ENCODE measurements at regions not wholly inside any gene's neighbourhood (a gene's known extent, or its start where the extent isn't known, plus 50 kb on each side); places are given as distances from the start of the nearest gene placed in this dataset.

DNA sequence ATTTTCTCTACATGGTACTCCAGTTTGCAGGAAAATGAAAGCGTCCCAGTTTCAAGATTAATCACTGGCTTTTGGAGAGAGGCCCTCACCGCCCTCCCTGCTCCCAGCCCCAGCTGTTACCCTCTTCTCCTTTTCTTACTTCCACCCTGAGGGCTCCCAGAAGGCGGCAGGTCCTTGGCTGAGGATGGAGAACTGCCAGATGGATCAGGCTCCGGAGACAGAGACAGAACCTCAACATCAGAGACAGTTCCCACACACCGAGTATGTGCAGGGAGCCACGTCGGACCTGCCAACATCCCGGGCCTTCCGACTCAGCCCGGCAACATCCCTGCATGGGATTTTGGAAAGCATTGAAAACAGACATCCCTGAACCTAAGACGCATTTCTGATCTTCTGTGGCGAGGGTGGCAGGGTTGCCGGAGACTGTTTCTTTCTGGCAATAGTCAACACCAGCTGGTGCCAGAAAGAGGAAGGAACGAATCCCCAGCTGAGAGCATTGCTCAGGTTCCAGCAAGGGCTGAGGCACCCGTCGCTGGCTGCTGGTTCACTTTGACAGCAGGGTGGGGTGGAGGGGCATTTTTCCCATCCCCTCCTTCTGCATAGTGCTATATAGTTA, 467.1 kb downstream of the MIAT start:
- TF ChIP-seq, protein P1, sequence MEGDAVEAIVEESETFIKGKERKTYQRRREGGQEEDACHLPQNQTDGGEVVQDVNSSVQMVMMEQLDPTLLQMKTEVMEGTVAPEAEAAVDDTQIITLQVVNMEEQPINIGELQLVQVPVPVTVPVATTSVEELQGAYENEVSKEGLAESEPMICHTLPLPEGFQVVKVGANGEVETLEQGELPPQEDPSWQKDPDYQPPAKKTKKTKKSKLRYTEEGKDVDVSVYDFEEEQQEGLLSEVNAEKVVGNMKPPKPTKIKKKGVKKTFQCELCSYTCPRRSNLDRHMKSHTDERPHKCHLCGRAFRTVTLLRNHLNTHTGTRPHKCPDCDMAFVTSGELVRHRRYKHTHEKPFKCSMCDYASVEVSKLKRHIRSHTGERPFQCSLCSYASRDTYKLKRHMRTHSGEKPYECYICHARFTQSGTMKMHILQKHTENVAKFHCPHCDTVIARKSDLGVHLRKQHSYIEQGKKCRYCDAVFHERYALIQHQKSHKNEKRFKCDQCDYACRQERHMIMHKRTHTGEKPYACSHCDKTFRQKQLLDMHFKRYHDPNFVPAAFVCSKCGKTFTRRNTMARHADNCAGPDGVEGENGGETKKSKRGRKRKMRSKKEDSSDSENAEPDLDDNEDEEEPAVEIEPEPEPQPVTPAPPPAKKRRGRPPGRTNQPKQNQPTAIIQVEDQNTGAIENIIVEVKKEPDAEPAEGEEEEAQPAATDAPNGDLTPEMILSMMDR (IDR thresholded peaks at IDR 0.05): no peak
- Histone ChIP-seq H3K27me3 (peaks cover 6% of the 10 kb centered on the region), H3K27ac (no peak overlapping the region), H3K36me3 (no peaks in the 10 kb centered on the region), H3K4me1 (no peaks in the 10 kb centered on the region), H3K4me3 (no peak overlapping the region), H3K9me3 (no peaks in the 10 kb centered on the region)
- DNase-seq (no peak), ATAC-seq (peak; percentile 76)
- intact Hi-C loops (cut with DNase I): no loop called here

GRCh38 chr22:27125539-27125938, 468.2 kb downstream of the MIAT start:
- TF ChIP-seq, protein P1 (IDR thresholded peaks at IDR 0.05): no peak
- H3K4me3 ChIP-seq: no peak overlapping the region
- no peaks in the 10 kb centered on the region for H3K9me3 ChIP-seq
- H3K36me3 ChIP-seq: no peaks in the 10 kb centered on the region
- no peaks in the 10 kb centered on the region for H3K4me1 ChIP-seq
- peaks cover 6% of the 10 kb centered on the region for H3K27me3 ChIP-seq
- ATAC-seq (no peak), DNase-seq (no peak)
- no peak overlapping the region for H3K27ac ChIP-seq
- intact Hi-C loops (cut with DNase I): no loop called here

DNA sequence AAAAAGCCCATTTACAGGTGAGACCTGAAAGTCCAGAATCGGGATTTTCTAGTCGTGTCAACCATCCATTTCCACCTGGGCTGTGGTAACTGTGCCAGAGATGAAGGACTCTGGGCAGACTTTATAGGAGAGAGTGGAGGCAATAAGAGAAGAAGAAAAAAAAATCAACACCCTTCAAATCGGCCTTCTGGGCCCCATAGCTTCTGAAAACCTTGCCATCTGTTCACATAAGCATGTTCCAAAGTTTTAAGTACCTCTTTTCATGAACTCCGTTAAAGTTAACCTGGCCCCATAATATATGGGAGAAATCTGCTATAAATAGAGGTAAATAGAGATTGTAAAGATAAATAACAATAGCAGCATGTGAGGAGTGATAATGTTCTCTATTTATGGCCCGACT, 470.5 kb downstream of the MIAT start:
- Histone ChIP-seq H3K27ac (no peak overlapping the region), H3K36me3 (no peaks in the 10 kb centered on the region), H3K4me3 (no peak overlapping the region), H3K27me3 (peaks cover 10% of the 10 kb centered on the region), H3K9me3 (no peaks in the 10 kb centered on the region), H3K4me1 (no peaks in the 10 kb centered on the region)
- TF ChIP-seq, protein P1 (IDR thresholded peaks at IDR 0.05): no peak
- intact Hi-C loops (cut with DNase I): no loop called here
- no peak for DNase-seq
- ATAC-seq: no peak

GRCh38 chr22:27128461-27129085, 471.2 kb downstream of the MIAT start:
- no peak for ATAC-seq
- TF ChIP-seq, protein P1 (IDR thresholded peaks at IDR 0.05): no peak
- H3K27ac ChIP-seq: no peak overlapping the region
- intact Hi-C loops (cut with DNase I): no loop called here
- peaks cover 11% of the 10 kb centered on the region for H3K27me3 ChIP-seq
- H3K4me3 ChIP-seq: no peak overlapping the region
- H3K36me3 ChIP-seq: no peaks in the 10 kb centered on the region
- no peak for DNase-seq
- no peaks in the 10 kb centered on the region for H3K4me1 ChIP-seq
- H3K9me3 ChIP-seq: no peaks in the 10 kb centered on the region

- TF ChIP-seq, protein P1 (IDR thresholded peaks at IDR 0.05): no peak
- intact Hi-C loops (cut with DNase I): no loop called here
- Histone ChIP-seq H3K27me3 (peaks cover 7% of the 10 kb centered on the region), H3K27ac (no peak overlapping the region), H3K4me1 (no peaks in the 10 kb centered on the region), H3K9me3 (no peaks in the 10 kb centered on the region), H3K36me3 (no peaks in the 10 kb centered on the region), H3K4me3 (no peak overlapping the region)
- DNase-seq (no peak), ATAC-seq (peak; percentile 48)
These were observed 471.9 kb downstream of the MIAT start for GRCh38 chr22:27129266-27129665.
